CD14-positive monocyte (primary cell): ENCODE measurements at regions not wholly inside any gene's neighbourhood (a gene's known extent, or its start where the extent isn't known, plus 50 kb on each side); places are given as distances from the start of the nearest gene placed in this dataset.
"Not testable (repeated sequence)": the region's sequence is repeated elsewhere in the genome, so short reads cannot be mapped to it uniquely, and the experiment has no call there.

Source experiments
- DNase-seq, 3 donors: peaks; one replicate each; pipeline ENCODE4 v3.0.0-alpha.2; 2011 to 2022
- H2AFZ ChIP-seq: 2 replicates; pipeline ENCODE4 v1.6.0; 2012; ENCODE audit warnings: mild to moderate bottlenecking, low read depth, low read length, inconsistent platforms; ENCODE audit not compliant: insufficient read depth, poor library complexity, severe bottlenecking
- H3K27ac ChIP-seq, 2 donors: 1 replicate in 1 of 2; 2 replicates in 1 of 2; pipeline ENCODE4 v1.5.1; 2012 to 2013; ENCODE audit warnings: low read length in 2 of 2, control low read depth in 1 of 2, inconsistent platforms in 1 of 2, low read depth in 1 of 2, mild to moderate bottlenecking in 1 of 2
- H3K27me3 ChIP-seq, 2 donors: one replicate each; pipeline versions ENCODE4 v1.6.0 to v1.6.1; 2011 to 2013; ENCODE audit warnings: low read length in 2 of 2; ENCODE audit not compliant: control insufficient read depth in 2 of 2, insufficient read depth in 2 of 2
- H3K36me3 ChIP-seq, 2 donors: replicated peaks in 1 of 2; 1 replicate in 1 of 2; 2 replicates in 1 of 2; pipeline versions ENCODE4 v1.5.1 to v1.6.1; 2012 to 2013; ENCODE audit warnings: low read length in 2 of 2, control low read depth in 1 of 2, inconsistent platforms in 1 of 2, mild to moderate bottlenecking in 1 of 2; ENCODE audit not compliant: insufficient read depth in 2 of 2, control insufficient read depth in 1 of 2
- H3K4me1 ChIP-seq, 2 donors: 1 replicate in 1 of 2; 2 replicates in 1 of 2; pipeline versions ENCODE4 v1.5.1 to v1.6.1; 2012 to 2013; ENCODE audit warnings: low read length in 2 of 2, control low read depth in 1 of 2, inconsistent platforms in 1 of 2, mild to moderate bottlenecking in 1 of 2, moderate library complexity in 1 of 2; ENCODE audit not compliant: insufficient read depth in 2 of 2, control insufficient read depth in 1 of 2
- H3K4me2 ChIP-seq: replicated peaks from 2 replicates; pipeline ENCODE3; 2012; ENCODE audit warnings: low read length, moderate library complexity, mild to moderate bottlenecking; ENCODE audit not compliant: poor library complexity, severe bottlenecking; ENCODE audit errors: extremely low read depth
- H3K4me3 ChIP-seq, 3 experiments: fragments of 200-600 bp in 1 of 3; sonication (generic) in 1 of 3; replicated peaks in 1 of 3; 1 replicate in 2 of 3; 2 replicates in 1 of 3; pipeline ENCODE4 v1.5.1; 2011 to 2013; ENCODE audit warnings: low read length in 3 of 3, mild to moderate bottlenecking in 3 of 3, control low read depth in 2 of 3, low read depth in 2 of 3, inconsistent platforms in 1 of 3, moderate library complexity in 1 of 3
- H3K79me2 ChIP-seq: 2 replicates; pipeline ENCODE4 v1.6.0; 2012; ENCODE audit warnings: mild to moderate bottlenecking, control low read depth, inconsistent platforms, low read length, moderate library complexity; ENCODE audit not compliant: insufficient read depth
- H3K9ac ChIP-seq: 2 replicates; pipeline ENCODE4 v1.6.0; 2017; ENCODE audit warnings: low read length, mild to moderate bottlenecking; ENCODE audit not compliant: insufficient read depth, poor library complexity, severe bottlenecking
- H3K9me3 ChIP-seq, 2 donors: replicated peaks in 1 of 2; 1 replicate in 1 of 2; 2 replicates in 1 of 2; pipeline versions ENCODE4 v1.5.1 to v1.6.1; 2012 to 2013; ENCODE audit warnings: low read length in 2 of 2, control low read depth in 1 of 2; ENCODE audit not compliant: control insufficient read depth in 1 of 2, insufficient read depth in 1 of 2
- H4K20me1 ChIP-seq: 2 replicates; pipeline ENCODE4 v1.6.0; 2012; ENCODE audit warnings: mild to moderate bottlenecking, low read length, control low read depth, moderate library complexity; ENCODE audit not compliant: insufficient read depth
- H3K27ac Mint-ChIP-seq, 7 donors: one replicate each; pipeline ENCODE4 v1.8.0; 2020; ENCODE audit warnings: mild to moderate bottlenecking in 7 of 7, mixed read lengths in 7 of 7, moderate library complexity in 6 of 7, inconsistent platforms in 2 of 7
- H3K27me3 Mint-ChIP-seq, 3 donors: one replicate each; pipeline ENCODE4 v1.8.0; 2021 to 2022; ENCODE audit warnings: low read depth in 3 of 3, mild to moderate bottlenecking in 3 of 3, mixed read lengths in 3 of 3, moderate library complexity in 3 of 3, inconsistent platforms in 1 of 3
- H3K36me3 Mint-ChIP-seq, 2 donors: one replicate each; pipeline ENCODE4 v1.8.0; 2020; ENCODE audit warnings: mixed read lengths in 2 of 2, inconsistent platforms in 1 of 2, mild to moderate bottlenecking in 1 of 2
- H3K4me1 Mint-ChIP-seq: one replicate; pipeline ENCODE4 v1.8.0; 2020; ENCODE audit warnings: mild to moderate bottlenecking, mixed read lengths
- H3K4me3 Mint-ChIP-seq, 2 donors: one replicate each; pipeline ENCODE4 v1.8.0; 2020; ENCODE audit warnings: mild to moderate bottlenecking in 2 of 2, mixed read lengths in 2 of 2, moderate library complexity in 1 of 2
- H3K9me3 Mint-ChIP-seq, 7 donors: one replicate each; pipeline ENCODE4 v1.8.0; 2020 to 2022; ENCODE audit warnings: mixed read lengths in 7 of 7, mild to moderate bottlenecking in 6 of 7, moderate library complexity in 6 of 7, inconsistent platforms in 2 of 7
- WGBS: methylation state at CpG from one replicate; pipeline ENCODE4 v1.1.5; 2013; ENCODE audit warnings: missing lambda C conversion rate; ENCODE audit not compliant: insufficient coverage; 5-methylcytosine and 5-hydroxymethylcytosine counted together
- intact Hi-C, 2 donors: fragments of 100-400 bp; cut with micrococcal nuclease; formaldehyde crosslinking; loops; one replicate each; pipeline versions ENCODE4 v1.15.0 to v1.15.1; 2023

DNA sequence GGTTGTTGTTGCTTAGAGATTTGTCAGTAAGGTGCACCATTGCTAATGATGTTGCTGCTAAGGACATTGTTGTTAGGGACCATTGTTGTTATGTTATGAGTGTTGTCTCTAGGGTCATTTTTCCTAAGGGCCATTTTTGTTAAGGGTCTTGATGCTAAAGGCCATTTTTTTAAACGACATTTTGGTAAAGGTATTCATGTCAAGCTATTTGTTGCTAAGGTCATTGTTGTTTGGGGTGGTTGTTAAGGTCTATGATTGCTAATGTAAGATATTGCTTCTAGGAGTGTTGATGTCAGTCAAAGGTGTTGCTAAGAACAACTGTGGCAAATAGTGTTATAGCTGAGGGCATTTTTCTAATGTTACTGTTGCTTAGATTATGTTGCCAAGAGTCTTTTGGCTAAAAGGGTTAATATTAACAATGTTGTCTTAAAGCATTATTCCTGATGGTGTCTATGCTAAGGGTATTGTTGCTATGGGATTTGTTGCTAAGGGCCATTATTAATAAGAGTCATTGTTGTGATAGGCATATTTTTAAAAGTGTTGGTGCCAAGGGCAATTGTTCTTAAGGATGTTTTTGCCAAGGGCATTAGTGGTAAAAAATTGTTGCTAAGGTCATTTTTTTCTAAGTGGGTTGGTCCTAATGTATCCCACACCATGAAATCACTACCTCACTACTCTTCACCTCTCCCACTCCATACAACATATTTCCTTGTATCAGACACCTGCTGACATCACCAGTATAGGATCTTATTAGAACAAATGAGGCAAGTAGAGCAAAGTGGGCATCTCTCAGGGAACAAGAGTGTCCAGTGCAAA lies 56.2 kb downstream of the SPATA31A6 start:
- H3K4me1 Mint-ChIP-seq, H3K9ac ChIP-seq, H3K36me3 ChIP-seq, H3K27me3 ChIP-seq, H3K4me3 Mint-ChIP-seq, H4K20me1 ChIP-seq, H3K27ac ChIP-seq, H3K36me3 Mint-ChIP-seq, H3K79me2 ChIP-seq, H3K4me2 ChIP-seq, H3K4me3 ChIP-seq, H2AFZ ChIP-seq, DNase-seq, H3K4me1 ChIP-seq, H3K27me3 Mint-ChIP-seq, intact Hi-C loops, H3K9me3 ChIP-seq, H3K27ac Mint-ChIP-seq: not testable (repeated sequence)
- WGBS = 86% methylated on average over 1 of the region's 1 CpG
- peaks cover 3 to 14% (median 7%) of the 10 kb centered on the region in 7 donors for H3K9me3 Mint-ChIP-seq

DNA sequence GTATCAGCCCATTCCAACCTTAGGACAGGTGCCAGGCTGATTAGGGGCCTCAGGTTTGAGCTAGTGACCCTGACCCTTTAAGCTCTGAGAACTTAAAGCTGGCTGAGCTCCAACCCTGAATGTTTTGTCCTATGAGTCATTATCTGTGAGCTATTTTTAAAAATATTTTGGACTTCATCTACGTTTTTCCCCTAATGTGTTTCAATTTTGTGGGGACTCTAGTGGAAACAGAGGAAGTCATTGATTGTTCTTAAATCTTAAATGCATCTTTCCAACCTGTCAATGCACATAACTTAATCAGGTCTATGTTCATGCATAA lies 56.8 kb downstream of the SPATA31A6 start:
- H3K4me2 ChIP-seq, H3K27ac ChIP-seq, H2AFZ ChIP-seq, H3K4me1 Mint-ChIP-seq, H3K9ac ChIP-seq, H3K79me2 ChIP-seq, intact Hi-C loops, H4K20me1 ChIP-seq, DNase-seq, H3K4me3 Mint-ChIP-seq, H3K36me3 Mint-ChIP-seq, H3K36me3 ChIP-seq, H3K4me1 ChIP-seq, H3K27me3 ChIP-seq, H3K4me3 ChIP-seq, H3K27me3 Mint-ChIP-seq, H3K27ac Mint-ChIP-seq, H3K9me3 ChIP-seq: not testable (repeated sequence)
- H3K9me3 Mint-ChIP-seq = peaks cover 3 to 12% (median 7%) of the 10 kb centered on the region in 7 donors
- no CpG with 5 or more reads among the region's 1 CpG for WGBS

DNA sequence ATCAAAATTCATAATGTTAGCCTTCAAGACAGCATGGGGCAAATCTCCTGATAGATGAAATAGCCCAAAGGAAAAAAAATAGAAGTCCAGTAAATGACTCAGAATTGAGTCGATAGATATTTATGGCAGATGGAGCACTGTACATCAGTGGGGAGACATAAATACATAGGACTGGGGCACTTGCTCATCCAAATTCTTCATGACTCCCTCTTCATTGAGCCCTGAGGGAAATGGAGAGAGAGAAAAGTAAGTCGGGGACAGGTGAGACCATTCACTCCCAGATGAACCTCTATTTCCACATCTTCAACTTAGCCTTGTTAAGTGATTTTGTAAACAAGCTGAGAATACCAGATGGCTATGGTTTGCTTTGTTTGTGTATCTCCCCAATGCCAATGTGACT lies 59.8 kb downstream of the SPATA31A6 start:
- H3K4me3 ChIP-seq, intact Hi-C loops, H3K27me3 ChIP-seq, H3K36me3 Mint-ChIP-seq, H4K20me1 ChIP-seq, H3K4me1 ChIP-seq, DNase-seq, H3K79me2 ChIP-seq, H3K9me3 ChIP-seq, H2AFZ ChIP-seq, H3K4me3 Mint-ChIP-seq, H3K4me1 Mint-ChIP-seq, H3K9ac ChIP-seq, H3K27me3 Mint-ChIP-seq, H3K4me2 ChIP-seq, H3K27ac ChIP-seq, H3K27ac Mint-ChIP-seq, H3K36me3 ChIP-seq: not testable (repeated sequence)
- no CpG with 5 or more reads among the region's 2 CpGs for WGBS
- H3K9me3 Mint-ChIP-seq = peaks cover 3 to 10% (median 5%) of the 10 kb centered on the region in 7 donors

DNA sequence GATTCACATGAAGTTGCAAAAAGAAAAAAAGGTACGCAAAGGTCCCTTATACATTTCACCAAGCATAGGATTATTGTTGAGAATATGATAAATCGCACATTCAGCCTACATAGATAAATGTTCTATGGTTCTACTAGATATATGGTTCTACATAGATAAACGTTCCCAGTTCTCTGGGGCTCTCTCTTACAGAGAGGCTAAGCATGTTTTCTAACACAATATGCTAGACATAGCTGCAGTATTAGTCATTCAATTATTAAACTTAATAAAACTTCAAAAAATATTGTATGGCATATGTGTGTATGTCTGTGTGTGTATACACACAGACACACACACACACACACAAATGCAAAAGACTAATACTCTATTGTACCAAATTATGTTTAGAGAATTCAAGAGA lies 60.4 kb downstream of the SPATA31A6 start:
- H3K4me3 Mint-ChIP-seq, H4K20me1 ChIP-seq, H3K27me3 Mint-ChIP-seq, H3K4me1 Mint-ChIP-seq, H3K36me3 ChIP-seq, H3K9ac ChIP-seq, H3K27ac Mint-ChIP-seq, DNase-seq, H3K79me2 ChIP-seq, H3K9me3 ChIP-seq, H3K36me3 Mint-ChIP-seq, intact Hi-C loops, H3K27me3 ChIP-seq, H3K4me3 ChIP-seq, H3K4me1 ChIP-seq, H3K27ac ChIP-seq, H2AFZ ChIP-seq, H3K4me2 ChIP-seq: not testable (repeated sequence)
- peaks cover 3 to 10% (median 6%) of the 10 kb centered on the region in 7 donors for H3K9me3 Mint-ChIP-seq
- no CpG with 5 or more reads among the region's 3 CpGs for WGBS
